IMR-90 (cell line): ENCODE measurements at regions not wholly inside any gene's neighbourhood (a gene's known extent, or its start where the extent isn't known, plus 50 kb on each side); places are given as distances from the start of the nearest gene placed in this dataset.

Experiments used
- ATAC-seq: fragments of 200-7000 bp; cut with Tn5 transposase; 2 replicates; pipeline ENCODE4 v1.9.1; 2020; ENCODE audit warnings: low read depth, mild to moderate bottlenecking, moderate library complexity
- BruUV-seq: library from RNA; stranded (reverse); fragments of 400-500 nt; replicated peaks from 2 replicates; lab custom pipeline; 2021; lab: Mats Ljungman, UMichigan
- CTCF ChIA-PET: fragments of 300-600 bp; formaldehyde crosslinking; extraction: SDS; loops from one replicate; lab custom pipeline; 2021; ENCODE audit warnings: antibody characterized with exemption; lab: Yijun Ruan, JAX
- POLR2A ChIA-PET: fragments of 300-600 bp; sonication (Branson Sonifier 250); formaldehyde crosslinking; loops from one replicate; lab custom pipeline; 2022; ENCODE audit warnings: antibody characterized with exemption; ENCODE audit not compliant: unreplicated experiment; lab: Charles Lee
- DNase-seq: peaks from one replicate; pipeline ENCODE4 v3.0.0; 2013
- H2AFZ ChIP-seq: replicated peaks from 2 replicates; pipeline ENCODE3; 2013; ENCODE audit warnings: low read length, mild to moderate bottlenecking; ENCODE audit not compliant: poor library complexity
- H2AK5ac ChIP-seq: 2 replicates; pipeline ENCODE4 v1.6.1; 2013; ENCODE audit warnings: low read depth, low read length, inconsistent platforms
- H2AK9ac ChIP-seq: replicated peaks from 2 replicates; pipeline ENCODE3; 2013; ENCODE audit warnings: mild to moderate bottlenecking, low read depth, low read length, moderate library complexity; ENCODE audit not compliant: poor library complexity
- H2BK120ac ChIP-seq: 2 replicates; pipeline ENCODE4 v1.6.1; 2013; ENCODE audit warnings: low read depth, low read length, inconsistent platforms
- H2BK15ac ChIP-seq: 3 replicates; pipeline ENCODE4 v1.6.1; 2013; ENCODE audit warnings: low read depth, low read length, inconsistent platforms
- H2BK20ac ChIP-seq: 2 replicates; pipeline ENCODE4 v1.6.1; 2013; ENCODE audit warnings: low read depth, mild to moderate bottlenecking, inconsistent platforms, low read length, moderate library complexity
- H2BK5ac ChIP-seq: 2 replicates; pipeline ENCODE4 v1.6.1; 2013; ENCODE audit warnings: mild to moderate bottlenecking, low read depth, low read length, inconsistent platforms; ENCODE audit not compliant: poor library complexity, severe bottlenecking
- H3K14ac ChIP-seq: replicated peaks from 2 replicates; pipeline ENCODE4 v1.6.1; 2013; ENCODE audit warnings: low read depth, low read length, inconsistent platforms
- H3K18ac ChIP-seq: 2 replicates; pipeline ENCODE4 v1.6.1; 2013; ENCODE audit warnings: low read depth, low read length, control low read depth
- H3K23ac ChIP-seq: 2 replicates; pipeline ENCODE4 v1.6.1; 2013; ENCODE audit warnings: low read depth, low read length, inconsistent platforms
- H3K27ac ChIP-seq: 2 replicates; pipeline ENCODE4 v1.5.1; 2013; ENCODE audit warnings: mild to moderate bottlenecking, control low read depth, low read length; ENCODE audit not compliant: insufficient read depth
- H3K27me3 ChIP-seq: 2 replicates; pipeline ENCODE4 v1.6.1; 2013; ENCODE audit warnings: low read length; ENCODE audit not compliant: control insufficient read depth, insufficient read depth
- H3K36me3 ChIP-seq: 2 replicates; pipeline ENCODE4 v1.6.1; 2013; ENCODE audit warnings: low read length, mixed read lengths; ENCODE audit not compliant: control insufficient read depth, insufficient read depth
- H3K4ac ChIP-seq: 2 replicates; pipeline ENCODE4 v1.6.1; 2013; ENCODE audit warnings: low read depth, low read length, inconsistent platforms
- H3K4me1 ChIP-seq: 2 replicates; pipeline ENCODE4 v1.6.1; 2013; ENCODE audit warnings: low read length, mixed read lengths; ENCODE audit not compliant: control insufficient read depth, insufficient read depth
- H3K4me2 ChIP-seq: 2 replicates; pipeline ENCODE4 v1.6.1; 2013; ENCODE audit warnings: low read depth, mild to moderate bottlenecking, control low read depth, low read length, moderate library complexity
- H3K4me3 ChIP-seq: 2 replicates; pipeline ENCODE4 v1.5.1; 2013; ENCODE audit warnings: low read depth, mild to moderate bottlenecking, control low read depth, low read length, moderate library complexity; ENCODE audit not compliant: insufficient read depth
- H3K56ac ChIP-seq: 2 replicates; pipeline ENCODE4 v1.6.1; 2013; ENCODE audit warnings: low read length, inconsistent platforms; ENCODE audit not compliant: insufficient read depth; ENCODE audit errors: extremely low read depth
- H3K79me1 ChIP-seq, 2 experiments: 2 replicates each; pipeline ENCODE4 v1.6.1; 2013; ENCODE audit warnings: low read length in 2 of 2, inconsistent platforms in 1 of 2, low read depth in 1 of 2
- H3K9ac ChIP-seq: 2 replicates; pipeline ENCODE4 v1.6.1; 2013; ENCODE audit warnings: low read depth, low read length, control low read depth
- H3K9me1 ChIP-seq: 2 replicates; pipeline ENCODE4 v1.6.1; 2013; ENCODE audit warnings: low read length, inconsistent platforms; ENCODE audit not compliant: insufficient read depth
- H3K9me3 ChIP-seq: 2 replicates; pipeline ENCODE4 v1.6.1; 2013; ENCODE audit warnings: low read length; ENCODE audit not compliant: control insufficient read depth, insufficient read depth
- H4K20me1 ChIP-seq: 2 replicates; pipeline ENCODE4 v1.6.1; 2013; ENCODE audit warnings: low read length, inconsistent platforms; ENCODE audit not compliant: insufficient read depth
- H4K5ac ChIP-seq: 2 replicates; pipeline ENCODE4 v1.6.1; 2013; ENCODE audit warnings: mild to moderate bottlenecking, low read depth, low read length, control low read depth
- H4K8ac ChIP-seq, 2 experiments: 2 replicates each; pipeline ENCODE4 v1.6.1; 2013; ENCODE audit warnings: low read depth in 2 of 2, low read length in 2 of 2, control low read depth in 1 of 2, inconsistent platforms in 1 of 2
- H4K91ac ChIP-seq: 2 replicates; pipeline ENCODE4 v1.6.1; 2013; ENCODE audit warnings: low read depth, low read length, inconsistent platforms; ENCODE audit not compliant: insufficient read depth
- CEBPB ChIP-seq: IDR thresholded peaks from 2 replicates; pipeline ENCODE4 v1.6.1; 2012; ENCODE audit warnings: low read depth, low read length, improper control_type of control experiment
- CHD1 ChIP-seq: IDR thresholded peaks from 2 replicates; pipeline ENCODE4 v1.6.1; 2012; ENCODE audit warnings: low read depth, low read length, improper control_type of control experiment
- CTCF ChIP-seq: conservative IDR thresholded peaks from 2 replicates; pipeline ENCODE4 v1.5.1; 2012; ENCODE audit warnings: mild to moderate bottlenecking, low read depth, low read length, improper control_type of control experiment
- MAZ ChIP-seq: IDR thresholded peaks from 2 replicates; pipeline ENCODE4 v1.6.1; 2012; ENCODE audit warnings: low read depth, mild to moderate bottlenecking, low read length, improper control_type of control experiment, moderate library complexity, borderline replicate concordance
- MXI1 ChIP-seq: IDR thresholded peaks from 2 replicates; pipeline ENCODE4 v1.6.1; 2012; ENCODE audit warnings: low read depth, mild to moderate bottlenecking, low read length, moderate library complexity, borderline replicate concordance
- NFE2L2 ChIP-seq: fragments of 150-350 bp; IDR thresholded peaks from 2 replicates; pipeline ENCODE4 v1.6.1; 2016; ENCODE audit warnings: low read depth, mild to moderate bottlenecking, low read length
- POLR2A ChIP-seq: IDR thresholded peaks from 2 replicates; pipeline ENCODE4 v1.6.1; 2012; ENCODE audit warnings: mild to moderate bottlenecking, low read depth, low read length
- RCOR1 ChIP-seq: IDR thresholded peaks from 2 replicates; pipeline ENCODE4 v1.6.1; 2012; ENCODE audit warnings: mild to moderate bottlenecking, low read length, improper control_type of control experiment; ENCODE audit not compliant: insufficient replicate concordance
- WGBS, 2 experiments: methylation state at CpG; one replicate each; pipeline versions ENCODE4 v1.1.5 to v1.1.7; 2013; ENCODE audit warnings: missing lambda C conversion rate in 2 of 2; ENCODE audit not compliant: insufficient read length in 1 of 2; ENCODE audit errors: extremely low coverage in 2 of 2; 5-methylcytosine and 5-hydroxymethylcytosine counted together
- dilution Hi-C: fragments of 300-500 bp; cut with HindIII; formaldehyde crosslinking; loops from one replicate; pipeline ENCODE4 v1.14.3; 2018; ENCODE audit warnings: low sequenced_read_pairs; ENCODE audit not compliant: unreplicated experiment
- in situ Hi-C: fragments of 300-500 bp; cut with MboI; formaldehyde crosslinking; loops from 3 replicates; pipeline ENCODE4 v1.14.3; 2019; ENCODE audit warnings: low sequenced_read_pairs, inconsistent platforms, mixed read lengths
- intact Hi-C: fragments of 100-400 bp; cut with micrococcal nuclease; formaldehyde crosslinking; loops from 2 replicates; pipeline ENCODE4 v1.10.0; 2022
- TF ChIP-seq, protein P1 (sequence below): fragments of 150-350 bp; IDR thresholded peaks from 2 replicates; pipeline ENCODE4 v1.6.1; 2017; ENCODE audit warnings: mild to moderate bottlenecking, antibody characterized with exemption, low read length, low read depth

DNA sequence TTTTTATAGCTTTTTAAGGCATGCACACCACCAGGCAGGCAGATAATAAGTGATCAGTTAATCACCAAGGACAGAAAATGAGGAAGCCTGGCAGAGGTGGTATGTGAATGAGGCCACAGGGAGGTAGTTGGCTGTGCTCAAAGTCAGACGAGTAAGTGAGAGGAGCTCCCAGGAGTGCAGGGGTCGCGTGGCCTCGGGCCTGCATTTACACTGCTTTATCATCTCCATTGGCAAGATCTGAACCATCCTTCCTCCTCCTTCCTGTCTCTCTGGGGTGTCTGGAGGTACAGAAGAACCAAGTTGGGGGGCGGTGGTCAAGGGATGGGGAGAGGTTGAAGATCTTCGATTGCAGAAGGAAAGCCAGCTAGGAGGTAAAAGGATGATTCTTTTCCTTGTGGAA, 320.1 kb downstream of the SOX9 start:
- ChIA-PET CTCF (no interaction called here), POLR2A (no interaction called here)
- no peaks in the 10 kb centered on the region for H3K9me3 ChIP-seq
- no peak overlapping the region for H3K27ac ChIP-seq
- in situ Hi-C loops = no loop called here
- no peak overlapping the region for H3K4ac ChIP-seq
- no peak overlapping the region for H2BK20ac ChIP-seq
- H4K8ac ChIP-seq = no peak overlapping the region
- no peaks in the 10 kb centered on the region for H3K27me3 ChIP-seq
- H2AK5ac ChIP-seq = no peak overlapping the region
- H3K4me3 ChIP-seq = no peak overlapping the region
- no peak overlapping the region for H3K9ac ChIP-seq
- H4K20me1 ChIP-seq = no peaks in the 10 kb centered on the region
- WGBS, 2 experiments = no CpG with 5 or more reads among the region's 6 CpGs
- H3K79me1 ChIP-seq = peaks cover 32 to 52% of the 10 kb centered on the region in 2 experiments
- H3K9me1 ChIP-seq = peaks cover 7% of the 10 kb centered on the region
- H2AFZ ChIP-seq = no peak overlapping the region
- H3K56ac ChIP-seq = no peak overlapping the region
- no peaks in the 10 kb centered on the region for H3K36me3 ChIP-seq
- no TSS peak for BruUV-seq
- no peak overlapping the region for H3K14ac ChIP-seq
- dilution Hi-C loops = no loop called here
- H3K4me2 ChIP-seq = no peak overlapping the region
- no peak overlapping the region for H4K5ac ChIP-seq
- DNase-seq (no peak), ATAC-seq (no peak)
- no peak overlapping the region for H4K91ac ChIP-seq
- H3K4me1 ChIP-seq = peaks cover 7% of the 10 kb centered on the region; the same call in 1 of the 2 replicates
- intact Hi-C loops = no loop called here
- no peak overlapping the region for H2BK5ac ChIP-seq
- no peak overlapping the region for H2BK120ac ChIP-seq
- no peak overlapping the region for H2BK15ac ChIP-seq
- no peak overlapping the region for H3K18ac ChIP-seq
- TF ChIP-seq CHD1 (no peak), CEBPB (no peak), RCOR1 (no peak), MXI1 (no peak), NFE2L2 (no peak), POLR2A (no peak), CTCF (no peak), MAZ (no peak)
- TF ChIP-seq, protein P1, sequence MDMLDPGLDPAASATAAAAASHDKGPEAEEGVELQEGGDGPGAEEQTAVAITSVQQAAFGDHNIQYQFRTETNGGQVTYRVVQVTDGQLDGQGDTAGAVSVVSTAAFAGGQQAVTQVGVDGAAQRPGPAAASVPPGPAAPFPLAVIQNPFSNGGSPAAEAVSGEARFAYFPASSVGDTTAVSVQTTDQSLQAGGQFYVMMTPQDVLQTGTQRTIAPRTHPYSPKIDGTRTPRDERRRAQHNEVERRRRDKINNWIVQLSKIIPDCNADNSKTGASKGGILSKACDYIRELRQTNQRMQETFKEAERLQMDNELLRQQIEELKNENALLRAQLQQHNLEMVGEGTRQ = no peak
- H3K23ac ChIP-seq = no peak overlapping the region
- H2AK9ac ChIP-seq = no peak overlapping the region
